HepG2 (cell line): ENCODE measurements at regions not wholly inside any gene's neighbourhood (a gene's known extent, or its start where the extent isn't known, plus 50 kb on each side); places are given as distances from the start of the nearest gene placed in this dataset.

Experiments used
- KDM6A ChIP-seq: IDR thresholded peaks from 2 replicates; pipeline ENCODE4 v1.6.1; 2016; ENCODE audit warnings: low read depth
- ZXDC ChIP-seq: sonication (generic); formaldehyde crosslinking; IDR thresholded peaks from 2 replicates; pipeline ENCODE4 v1.5.0; 2020; ENCODE audit warnings: mild to moderate bottlenecking, missing genetic modification reagents
- TF ChIP-seq, protein P1 (sequence below), 2 experiments: IDR thresholded peaks; 2 replicates each; pipeline ENCODE4 v1.6.1; 2011 to 2012; ENCODE audit warnings: low read length in 2 of 2, borderline replicate concordance in 1 of 2, low read depth in 1 of 2, mild to moderate bottlenecking in 1 of 2, moderate library complexity in 1 of 2
- TF ChIP-seq, protein P2 (sequence below): sonication (generic); formaldehyde crosslinking; IDR thresholded peaks from 2 replicates; pipeline ENCODE4 v1.5.0; 2020; ENCODE audit warnings: mild to moderate bottlenecking, missing genetic modification reagents

- TF ChIP-seq, protein P1, sequence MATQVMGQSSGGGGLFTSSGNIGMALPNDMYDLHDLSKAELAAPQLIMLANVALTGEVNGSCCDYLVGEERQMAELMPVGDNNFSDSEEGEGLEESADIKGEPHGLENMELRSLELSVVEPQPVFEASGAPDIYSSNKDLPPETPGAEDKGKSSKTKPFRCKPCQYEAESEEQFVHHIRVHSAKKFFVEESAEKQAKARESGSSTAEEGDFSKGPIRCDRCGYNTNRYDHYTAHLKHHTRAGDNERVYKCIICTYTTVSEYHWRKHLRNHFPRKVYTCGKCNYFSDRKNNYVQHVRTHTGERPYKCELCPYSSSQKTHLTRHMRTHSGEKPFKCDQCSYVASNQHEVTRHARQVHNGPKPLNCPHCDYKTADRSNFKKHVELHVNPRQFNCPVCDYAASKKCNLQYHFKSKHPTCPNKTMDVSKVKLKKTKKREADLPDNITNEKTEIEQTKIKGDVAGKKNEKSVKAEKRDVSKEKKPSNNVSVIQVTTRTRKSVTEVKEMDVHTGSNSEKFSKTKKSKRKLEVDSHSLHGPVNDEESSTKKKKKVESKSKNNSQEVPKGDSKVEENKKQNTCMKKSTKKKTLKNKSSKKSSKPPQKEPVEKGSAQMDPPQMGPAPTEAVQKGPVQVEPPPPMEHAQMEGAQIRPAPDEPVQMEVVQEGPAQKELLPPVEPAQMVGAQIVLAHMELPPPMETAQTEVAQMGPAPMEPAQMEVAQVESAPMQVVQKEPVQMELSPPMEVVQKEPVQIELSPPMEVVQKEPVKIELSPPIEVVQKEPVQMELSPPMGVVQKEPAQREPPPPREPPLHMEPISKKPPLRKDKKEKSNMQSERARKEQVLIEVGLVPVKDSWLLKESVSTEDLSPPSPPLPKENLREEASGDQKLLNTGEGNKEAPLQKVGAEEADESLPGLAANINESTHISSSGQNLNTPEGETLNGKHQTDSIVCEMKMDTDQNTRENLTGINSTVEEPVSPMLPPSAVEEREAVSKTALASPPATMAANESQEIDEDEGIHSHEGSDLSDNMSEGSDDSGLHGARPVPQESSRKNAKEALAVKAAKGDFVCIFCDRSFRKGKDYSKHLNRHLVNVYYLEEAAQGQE (IDR thresholded peaks at IDR 0.05; ENCODE audit: borderline replicate concordance in 1 of 2, low read depth in 1 of 2, low read length in 2 of 2) = no peak
- TF ChIP-seq, protein P2, sequence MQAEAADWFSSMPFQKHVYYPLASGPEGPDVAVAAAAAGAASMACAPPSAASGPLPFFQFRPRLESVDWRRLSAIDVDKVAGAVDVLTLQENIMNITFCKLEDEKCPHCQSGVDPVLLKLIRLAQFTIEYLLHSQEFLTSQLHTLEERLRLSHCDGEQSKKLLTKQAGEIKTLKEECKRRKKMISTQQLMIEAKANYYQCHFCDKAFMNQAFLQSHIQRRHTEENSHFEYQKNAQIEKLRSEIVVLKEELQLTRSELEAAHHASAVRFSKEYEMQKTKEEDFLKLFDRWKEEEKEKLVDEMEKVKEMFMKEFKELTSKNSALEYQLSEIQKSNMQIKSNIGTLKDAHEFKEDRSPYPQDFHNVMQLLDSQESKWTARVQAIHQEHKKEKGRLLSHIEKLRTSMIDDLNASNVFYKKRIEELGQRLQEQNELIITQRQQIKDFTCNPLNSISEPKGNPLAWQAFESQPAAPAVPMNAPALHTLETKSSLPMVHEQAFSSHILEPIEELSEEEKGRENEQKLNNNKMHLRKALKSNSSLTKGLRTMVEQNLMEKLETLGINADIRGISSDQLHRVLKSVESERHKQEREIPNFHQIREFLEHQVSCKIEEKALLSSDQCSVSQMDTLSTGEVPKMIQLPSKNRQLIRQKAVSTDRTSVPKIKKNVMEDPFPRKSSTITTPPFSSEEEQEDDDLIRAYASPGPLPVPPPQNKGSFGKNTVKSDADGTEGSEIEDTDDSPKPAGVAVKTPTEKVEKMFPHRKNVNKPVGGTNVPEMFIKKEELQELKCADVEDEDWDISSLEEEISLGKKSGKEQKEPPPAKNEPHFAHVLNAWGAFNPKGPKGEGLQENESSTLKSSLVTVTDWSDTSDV = no peak
- TF ChIP-seq ZXDC (no peak), KDM6A (CRISPR knock-in tag) (no peak)
These were observed 1502.6 kb upstream of the FLRT2 start (continued) for GRCh38 chr14:84027351-84027750.
